K562 (cell line): ENCODE measurements at regions not wholly inside any gene's neighbourhood (a gene's known extent, or its start where the extent isn't known, plus 50 kb on each side); places are given as distances from the start of the nearest gene placed in this dataset.

Experiments used
- ARHGAP35 ChIP-seq: fragments of 450-650 bp; IDR thresholded peaks from 2 replicates; pipeline ENCODE4 v1.6.1; 2018; ENCODE audit not compliant: partially characterized antibody
- CHD7 ChIP-seq: fragments of 200-600 bp; sonication (generic); IDR thresholded peaks from one replicate; pipeline ENCODE4 v1.6.1; 2012; ENCODE audit warnings: mild to moderate bottlenecking, low read depth, low read length, inconsistent platforms
- HNRNPL ChIP-seq: fragments of 200-400 bp; formaldehyde crosslinking; IDR thresholded peaks from 2 replicates; pipeline ENCODE4 v1.6.1; 2017; ENCODE audit warnings: low read depth, mild to moderate bottlenecking, low read length
- NR4A1 ChIP-seq, 2 experiments: fragments of 250-450 bp in 1 of 2; fragments of 450-650 bp in 1 of 2; sonication (Bioruptor Pico) in 1 of 2; IDR thresholded peaks; 2 replicates each; pipeline versions ENCODE4 v1.4.0 to v1.6.1; 2016 to 2020; ENCODE audit warnings: mild to moderate bottlenecking in 2 of 2, missing compliant biosample characterization in 1 of 2, missing genetic modification characterization in 1 of 2, moderate library complexity in 1 of 2
- SIX5 ChIP-seq, 2 experiments: IDR thresholded peaks; 2 replicates each; pipeline ENCODE4 v1.6.1; 2011; ENCODE audit warnings: low read length in 2 of 2, borderline replicate concordance in 1 of 2, low read depth in 1 of 2, mild to moderate bottlenecking in 1 of 2, moderate library complexity in 1 of 2; ENCODE audit not compliant: insufficient read depth in 1 of 2
- ZNF407 ChIP-seq: fragments of 450-650 bp; IDR thresholded peaks from 2 replicates; pipeline ENCODE4 v1.6.1; 2016; ENCODE audit warnings: low read depth
- ZNF696 ChIP-seq: fragments of 250-450 bp; sonication (Bioruptor Pico); conservative IDR thresholded peaks from 2 replicates; pipeline ENCODE4 v1.4.0; 2020; ENCODE audit warnings: mild to moderate bottlenecking, moderate library complexity
- ZZZ3 ChIP-seq: fragments of 450-650 bp; IDR thresholded peaks from 2 replicates; pipeline ENCODE4 v1.6.1; 2016; ENCODE audit warnings: antibody characterized with exemption, mild to moderate bottlenecking, moderate library complexity
- TF ChIP-seq, protein P1 (sequence below), 3 experiments: IDR thresholded peaks in 2 of 3; conservative IDR thresholded peaks in 1 of 3; 2 replicates each; pipeline ENCODE4 v1.5.1; 2011 to 2012; ENCODE audit warnings: low read length in 3 of 3, mild to moderate bottlenecking in 3 of 3, control low read depth in 2 of 3, improper control_type of control experiment in 1 of 3, inconsistent platforms in 1 of 3, low read depth in 1 of 3, mixed read lengths in 1 of 3, moderate library complexity in 1 of 3; ENCODE audit not compliant: insufficient read depth in 2 of 3

DNA sequence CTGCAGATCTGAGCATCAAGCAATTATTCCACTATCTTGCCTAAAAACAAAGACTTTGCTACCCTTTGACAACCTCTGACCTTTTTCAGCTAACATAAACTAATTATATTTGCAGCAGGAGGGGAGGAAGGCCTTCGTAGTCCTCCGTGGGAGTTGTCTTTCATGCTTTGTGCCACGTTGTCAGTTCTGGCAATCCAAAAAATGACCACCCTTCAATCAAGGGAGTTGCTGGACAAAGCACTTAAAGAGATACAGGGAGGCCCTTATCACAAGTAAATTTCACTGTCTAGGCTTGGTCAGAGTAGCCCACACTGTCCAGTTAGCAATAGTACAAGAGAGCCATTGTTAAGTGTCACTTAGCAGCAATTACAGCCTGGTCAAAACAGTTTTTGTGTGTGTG lies 578.9 kb downstream of the HAO1 start:
- TF ChIP-seq CHD7 (no peak), ZNF696 (CRISPR knock-in tag) (no peak), HNRNPL (no peak), ZNF407 (no peak), SIX5 (IDR thresholded peaks at IDR 0.05; ENCODE audit: borderline replicate concordance in 1 of 2, insufficient read depth in 1 of 2, low read depth in 1 of 2, low read length in 2 of 2) (no peak), ZZZ3 (no peak), ARHGAP35 (no peak), NR4A1 (CRISPR knock-in tag; IDR thresholded peaks at IDR 0.05) (no peak), NR4A1 (tag; IDR thresholded peaks at IDR 0.05) (no peak)
- TF ChIP-seq, protein P1, sequence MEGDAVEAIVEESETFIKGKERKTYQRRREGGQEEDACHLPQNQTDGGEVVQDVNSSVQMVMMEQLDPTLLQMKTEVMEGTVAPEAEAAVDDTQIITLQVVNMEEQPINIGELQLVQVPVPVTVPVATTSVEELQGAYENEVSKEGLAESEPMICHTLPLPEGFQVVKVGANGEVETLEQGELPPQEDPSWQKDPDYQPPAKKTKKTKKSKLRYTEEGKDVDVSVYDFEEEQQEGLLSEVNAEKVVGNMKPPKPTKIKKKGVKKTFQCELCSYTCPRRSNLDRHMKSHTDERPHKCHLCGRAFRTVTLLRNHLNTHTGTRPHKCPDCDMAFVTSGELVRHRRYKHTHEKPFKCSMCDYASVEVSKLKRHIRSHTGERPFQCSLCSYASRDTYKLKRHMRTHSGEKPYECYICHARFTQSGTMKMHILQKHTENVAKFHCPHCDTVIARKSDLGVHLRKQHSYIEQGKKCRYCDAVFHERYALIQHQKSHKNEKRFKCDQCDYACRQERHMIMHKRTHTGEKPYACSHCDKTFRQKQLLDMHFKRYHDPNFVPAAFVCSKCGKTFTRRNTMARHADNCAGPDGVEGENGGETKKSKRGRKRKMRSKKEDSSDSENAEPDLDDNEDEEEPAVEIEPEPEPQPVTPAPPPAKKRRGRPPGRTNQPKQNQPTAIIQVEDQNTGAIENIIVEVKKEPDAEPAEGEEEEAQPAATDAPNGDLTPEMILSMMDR (IDR thresholded peaks at IDR 0.05 in 2 of 3, conservative IDR thresholded peaks at IDR 0.05 in 1 of 3; ENCODE audit: insufficient read depth in 2 of 3, low read depth in 1 of 3, low read length in 3 of 3), result no peak
